K562 (cell line): ENCODE measurements at regions not wholly inside any gene's neighbourhood (a gene's known extent, or its start where the extent isn't known, plus 50 kb on each side); places are given as distances from the start of the nearest gene placed in this dataset.

Source experiments
- ATF2 ChIP-seq: sonication (generic); formaldehyde crosslinking; IDR thresholded peaks from 2 replicates; pipeline ENCODE4 v1.8.1; 2022; ENCODE audit warnings: missing genetic modification reagents
- ATF7 ChIP-seq: fragments of 450-650 bp; IDR thresholded peaks from 2 replicates; pipeline ENCODE4 v1.7.1; 2014; ENCODE audit warnings: mild to moderate bottlenecking, moderate library complexity
- CREM ChIP-seq: IDR thresholded peaks from 2 replicates; pipeline ENCODE4 v1.6.1; 2014; ENCODE audit warnings: antibody characterized with exemption, low read depth
- EP300 ChIP-seq: IDR thresholded peaks from 2 replicates; pipeline ENCODE4 v1.6.1; 2012; ENCODE audit warnings: low read length, improper control_type of control experiment
- MAFK ChIP-seq: IDR thresholded peaks from 2 replicates; pipeline ENCODE4 v1.6.1; 2011; ENCODE audit warnings: low read length, improper control_type of control experiment
- POLR2A ChIP-seq: fragments of 450-650 bp; conservative IDR thresholded peaks from 2 replicates; pipeline ENCODE4 v1.6.1; 2016
- POLR2AphosphoS5 ChIP-seq: IDR thresholded peaks from 2 replicates; pipeline ENCODE4 v1.6.1; 2011; ENCODE audit warnings: mild to moderate bottlenecking, low read depth, low read length, moderate library complexity; ENCODE audit not compliant: control insufficient read depth, insufficient read depth
- RBM39 ChIP-seq: fragments of 200-400 bp; formaldehyde crosslinking; optimal IDR thresholded peaks from 2 replicates; pipeline ENCODE3; 2018; ENCODE audit warnings: low read depth, low read length
- ZSCAN29 ChIP-seq: fragments of 450-650 bp; IDR thresholded peaks from 2 replicates; pipeline ENCODE4 v1.6.1; 2017

GRCh38 chr16:66143415-66143814, 223.1 kb upstream of the CDH5 start:
- TF ChIP-seq POLR2AphosphoS5 = no peak
- TF ChIP-seq MAFK = no peak
- no peak for TF ChIP-seq POLR2A
- no peak for TF ChIP-seq RBM39
- no peak for TF ChIP-seq ZSCAN29
- no peak for TF ChIP-seq CREM
- no peak for TF ChIP-seq ATF2
- no peak for TF ChIP-seq EP300
- TF ChIP-seq ATF7 = no peak
